Amygdala (tissue), 56 donors: ENCODE measurements at regions not wholly inside any gene's neighbourhood (a gene's known extent, or its start where the extent isn't known, plus 50 kb on each side); places are given as distances from the start of the nearest gene placed in this dataset.

ENCODE experiments used
- DNase-seq, 56 donors: peaks; one replicate each; lab custom pipeline; 2025; lab: John Stamatoyannopoulos, UW

DNA sequence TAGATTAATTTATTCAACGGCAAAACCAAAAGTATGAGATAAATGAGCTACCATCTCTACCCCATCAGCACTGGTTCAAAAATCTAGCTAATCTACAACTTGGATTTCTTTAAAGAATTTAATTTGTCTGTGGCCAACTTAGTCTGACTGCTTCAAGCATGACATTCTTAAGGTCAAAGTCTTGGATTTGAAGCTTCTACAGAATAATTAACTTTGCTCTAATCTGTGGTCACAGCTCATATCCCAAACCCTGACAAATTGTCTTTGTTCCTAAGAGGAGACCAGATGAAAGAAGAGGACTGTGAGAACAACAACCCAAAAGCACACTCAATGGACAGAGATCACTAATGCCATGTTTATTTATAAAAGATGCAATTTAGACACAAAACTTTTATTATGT lies 166.9 kb upstream of the EPHA7 start:
- no peak for DNase-seq

DNA sequence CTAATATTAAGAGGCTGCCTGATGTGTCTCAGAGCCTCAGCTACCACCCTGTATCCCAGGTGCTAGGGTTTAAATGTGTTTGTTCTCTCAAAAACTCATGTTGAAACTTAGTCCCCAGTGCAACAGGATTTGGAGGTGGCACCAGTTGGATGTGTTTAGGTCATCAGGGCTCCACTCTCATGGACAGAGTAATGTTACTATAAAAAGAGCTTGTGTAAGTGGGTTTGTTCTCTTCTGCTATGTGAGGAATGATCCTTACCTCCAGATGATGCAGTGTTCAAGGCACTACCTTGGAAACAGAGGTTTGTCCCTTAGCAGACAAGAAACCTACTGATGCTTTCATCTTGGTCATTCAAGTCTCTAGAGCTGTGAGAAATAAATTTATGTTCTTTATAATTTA lies 164.9 kb upstream of the EPHA7 start:
- DNase-seq = no peak

DNA sequence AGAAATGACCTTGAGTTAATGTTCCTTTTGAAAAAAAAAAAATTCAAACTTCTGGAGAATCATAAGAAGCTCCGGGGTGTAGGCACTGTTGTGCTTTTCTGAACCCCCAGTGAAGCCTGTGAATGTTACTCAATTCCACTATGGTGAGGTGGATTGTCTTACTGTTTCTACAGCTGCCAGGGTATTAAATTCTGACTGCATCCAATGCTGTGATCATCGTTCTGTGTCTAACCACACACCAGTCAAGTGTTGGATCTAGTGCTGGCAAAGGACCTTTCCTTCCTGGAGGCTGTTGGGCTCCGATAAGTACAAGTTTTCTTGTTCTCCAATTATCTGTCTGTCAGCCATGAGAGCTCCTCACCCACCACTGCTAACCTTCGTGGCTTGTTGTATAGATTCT lies 162.0 kb upstream of the EPHA7 start:
- DNase-seq = no peak

GRCh38 chr6:93580446-93580845 lies 161.1 kb upstream of the EPHA7 start:
- DNase-seq = no peak

DNA sequence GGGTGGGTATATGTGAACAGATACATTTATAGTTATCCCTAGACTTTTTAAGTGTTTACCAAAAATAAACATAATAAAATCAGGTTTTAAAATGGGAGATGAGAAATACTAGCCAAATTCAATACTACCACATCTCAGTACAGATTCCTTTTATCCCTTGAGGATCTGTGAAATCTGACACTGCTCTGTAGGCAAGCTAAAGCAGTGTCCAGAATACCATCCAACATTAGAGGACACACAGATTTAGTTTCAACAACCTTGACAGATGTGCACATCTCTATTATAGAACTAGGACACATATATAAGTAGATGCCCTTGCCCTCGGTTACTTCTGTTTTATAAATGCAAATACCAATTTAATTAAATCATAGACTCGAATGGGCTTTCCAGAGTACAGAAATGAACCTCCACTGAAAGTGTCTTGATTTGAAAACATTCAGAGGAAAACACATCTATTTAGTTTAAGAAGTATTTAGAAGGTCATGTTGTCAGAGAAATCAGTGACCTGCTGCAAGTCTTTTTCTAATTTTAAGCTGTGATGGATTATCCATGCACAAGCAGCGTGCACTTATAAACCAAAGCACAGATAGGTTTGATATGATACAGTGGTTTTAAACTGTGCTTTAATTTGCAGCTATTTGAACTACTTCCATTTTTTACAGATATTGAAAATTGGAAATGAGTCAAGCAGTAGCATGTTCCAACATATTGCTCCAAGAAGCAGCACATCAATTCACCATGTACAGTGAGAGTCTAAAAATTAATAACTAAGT lies 156.3 kb upstream of the EPHA7 start:
- no peak for DNase-seq

- no peak for DNase-seq
Observed at GRCh38 chr6:93574299-93574698, 154.9 kb upstream of the EPHA7 start.

DNA sequence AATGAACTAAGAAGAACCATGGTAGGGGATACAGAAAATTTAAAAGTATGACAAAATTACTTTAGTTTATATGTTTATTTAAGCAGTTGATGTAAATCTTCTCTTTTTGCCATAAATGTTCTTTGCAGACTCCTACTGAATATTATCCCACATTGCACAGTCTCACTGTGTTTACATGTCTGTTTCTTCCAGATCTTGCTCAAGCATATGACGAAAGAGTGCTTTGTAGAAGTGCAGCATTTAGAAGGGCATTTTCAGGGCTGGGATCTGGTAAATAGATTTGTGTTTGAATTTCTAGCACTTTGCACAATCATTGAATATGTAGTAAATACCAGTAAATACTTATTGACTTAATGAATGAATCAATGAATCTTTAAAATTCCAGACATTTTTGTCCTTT lies 152.0 kb upstream of the EPHA7 start:
- no peak for DNase-seq

DNA sequence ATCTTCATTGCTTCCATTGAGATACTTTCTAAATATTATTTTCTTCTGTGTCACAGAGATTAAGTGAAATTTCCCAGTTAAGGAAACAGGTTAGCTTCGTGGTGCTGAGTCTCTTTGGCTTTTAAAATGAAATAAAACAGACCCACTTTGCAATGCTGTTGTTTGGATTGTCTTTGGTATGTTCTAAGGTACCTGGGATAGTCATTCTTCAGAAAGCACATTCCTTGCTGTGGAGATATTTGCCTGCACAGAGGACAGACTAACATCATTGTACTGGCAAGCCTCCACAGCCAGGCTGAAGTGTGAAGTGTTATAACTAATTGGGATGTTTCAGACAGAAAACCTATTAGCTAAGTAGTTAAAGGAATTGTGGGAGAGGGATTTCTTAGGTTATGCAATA lies 148.8 kb upstream of the EPHA7 start:
- DNase-seq = no peak

DNA sequence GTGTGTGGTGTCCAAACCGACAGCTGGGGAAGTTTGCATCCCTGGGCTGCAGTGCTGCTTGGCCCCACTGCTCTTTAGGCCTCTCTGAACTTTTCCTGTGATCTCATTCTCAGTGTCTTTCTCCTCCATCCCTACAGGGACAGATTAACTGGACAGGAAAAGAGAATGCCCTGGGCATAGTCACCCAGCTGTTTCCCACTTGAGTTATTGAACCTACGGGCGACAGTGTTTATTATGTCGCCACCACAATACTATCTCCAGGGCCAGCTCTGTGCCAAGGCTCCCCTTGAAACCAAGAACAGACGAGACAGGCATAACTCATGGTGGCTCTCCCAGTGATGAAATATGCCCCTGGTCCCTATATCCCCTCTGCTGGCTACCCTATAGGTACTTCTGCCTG lies 147.8 kb upstream of the EPHA7 start:
- DNase-seq = no peak

DNA sequence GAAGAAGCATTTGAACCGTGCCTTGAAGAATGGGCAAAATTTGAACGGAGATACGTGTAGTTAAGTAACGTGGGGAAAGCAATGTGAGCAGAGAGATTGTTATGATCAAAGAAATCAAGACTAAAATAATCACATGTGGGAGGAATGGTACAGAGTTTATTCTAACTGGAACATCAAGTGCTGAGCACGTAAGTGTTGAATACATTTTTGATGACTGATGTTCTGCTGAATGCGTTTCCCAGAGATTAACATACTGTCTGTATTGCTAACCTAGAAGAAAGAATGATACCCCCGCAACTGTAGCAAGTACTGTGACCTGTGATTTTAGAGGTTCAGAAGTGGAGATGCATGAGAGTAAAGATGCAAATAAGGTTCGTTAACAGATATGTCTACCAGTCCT lies 146.9 kb upstream of the EPHA7 start:
- no peak for DNase-seq

DNA sequence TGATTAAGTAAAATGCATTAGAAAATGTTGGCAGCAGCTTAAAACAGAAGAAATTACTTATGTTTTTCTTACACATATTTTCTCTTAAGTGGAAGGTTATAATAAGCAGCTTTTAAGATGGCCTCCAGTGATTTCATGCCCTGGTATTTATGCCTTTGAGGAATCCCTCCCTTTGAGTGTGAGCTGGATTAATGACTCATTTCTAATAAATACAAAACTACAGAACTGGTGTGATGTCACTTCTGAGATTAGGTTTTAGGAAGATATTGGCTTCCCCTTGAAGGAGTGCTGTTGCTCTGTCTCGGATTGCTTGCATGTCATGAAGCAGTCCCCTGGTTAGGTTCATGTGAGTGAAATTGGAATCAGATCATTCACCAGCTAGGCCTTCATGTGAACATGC lies 143.2 kb upstream of the EPHA7 start:
- DNase-seq = no peak

DNA sequence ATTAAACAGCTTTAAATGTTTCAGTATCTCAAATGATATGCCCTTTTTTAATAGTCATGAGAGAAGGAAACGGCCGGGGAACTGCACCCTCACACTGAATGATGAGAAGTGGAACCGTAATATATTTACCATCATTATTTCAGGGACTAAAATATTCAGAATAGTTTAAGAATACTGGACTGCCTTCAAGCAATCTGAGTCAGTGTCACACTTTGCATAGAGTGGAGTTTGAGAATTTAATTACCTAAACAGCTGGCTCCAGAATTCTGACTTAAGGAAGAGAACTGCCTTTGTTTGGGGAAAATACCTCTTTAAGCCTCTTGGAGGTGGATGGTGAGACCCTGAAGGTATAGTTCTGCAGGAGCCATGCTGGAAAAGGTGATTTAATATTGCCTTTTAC lies 135.9 kb upstream of the EPHA7 start:
- no peak for DNase-seq

DNA sequence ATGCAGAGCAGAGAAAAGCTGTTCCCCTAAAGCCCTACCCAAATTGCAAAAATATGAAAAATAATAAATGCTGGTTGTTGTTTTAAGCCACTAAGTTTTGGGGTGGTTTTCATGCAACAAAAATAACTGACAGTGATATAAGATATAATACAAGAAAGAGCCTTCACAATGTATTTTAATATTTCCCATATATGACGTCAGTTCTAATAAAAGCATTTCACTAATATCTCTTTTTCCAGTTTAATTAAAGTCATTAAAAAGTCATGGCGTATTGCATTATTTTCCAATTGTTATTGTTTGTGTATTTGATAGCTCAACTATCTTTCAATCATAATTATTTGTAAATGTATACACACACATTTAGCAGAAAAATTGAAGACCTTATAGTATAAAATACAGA lies 134.7 kb upstream of the EPHA7 start:
- no peak for DNase-seq

DNA sequence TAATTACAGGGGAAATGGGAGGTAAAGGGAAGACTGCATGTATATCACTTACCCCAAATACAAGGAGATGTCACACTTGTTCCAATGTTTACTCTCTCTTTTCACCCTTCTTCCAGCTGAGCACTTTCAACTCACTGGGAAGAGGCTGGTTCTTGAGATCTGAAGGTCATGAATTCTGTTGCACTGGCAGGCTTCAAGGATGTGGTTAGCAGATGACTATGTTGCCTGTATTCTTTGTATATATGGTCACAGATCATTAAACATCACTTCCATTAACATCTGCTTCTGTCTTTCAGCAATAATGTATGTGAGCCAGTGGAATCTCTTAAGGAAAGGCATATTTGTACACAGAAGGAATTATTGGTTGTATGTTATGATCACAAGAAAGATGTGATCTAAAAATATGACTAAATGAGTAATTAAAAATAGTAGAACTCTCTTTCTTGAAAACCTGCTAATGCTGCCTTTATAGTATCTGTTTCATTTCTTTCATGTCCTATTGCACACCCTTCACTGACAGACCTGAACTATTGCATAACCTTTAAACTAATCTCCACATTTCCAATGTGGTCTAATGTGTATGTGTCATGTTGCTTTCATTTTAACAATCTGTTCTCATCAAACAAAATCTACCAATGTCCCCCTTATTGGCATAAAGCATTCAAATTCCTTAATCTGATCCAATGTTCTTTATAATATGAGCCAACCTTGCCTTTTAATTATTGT lies 131.4 kb upstream of the EPHA7 start:
- DNase-seq = no peak

- DNase-seq = no peak
Observed at GRCh38 chr6:93549868-93550267, 130.5 kb upstream of the EPHA7 start.

DNA sequence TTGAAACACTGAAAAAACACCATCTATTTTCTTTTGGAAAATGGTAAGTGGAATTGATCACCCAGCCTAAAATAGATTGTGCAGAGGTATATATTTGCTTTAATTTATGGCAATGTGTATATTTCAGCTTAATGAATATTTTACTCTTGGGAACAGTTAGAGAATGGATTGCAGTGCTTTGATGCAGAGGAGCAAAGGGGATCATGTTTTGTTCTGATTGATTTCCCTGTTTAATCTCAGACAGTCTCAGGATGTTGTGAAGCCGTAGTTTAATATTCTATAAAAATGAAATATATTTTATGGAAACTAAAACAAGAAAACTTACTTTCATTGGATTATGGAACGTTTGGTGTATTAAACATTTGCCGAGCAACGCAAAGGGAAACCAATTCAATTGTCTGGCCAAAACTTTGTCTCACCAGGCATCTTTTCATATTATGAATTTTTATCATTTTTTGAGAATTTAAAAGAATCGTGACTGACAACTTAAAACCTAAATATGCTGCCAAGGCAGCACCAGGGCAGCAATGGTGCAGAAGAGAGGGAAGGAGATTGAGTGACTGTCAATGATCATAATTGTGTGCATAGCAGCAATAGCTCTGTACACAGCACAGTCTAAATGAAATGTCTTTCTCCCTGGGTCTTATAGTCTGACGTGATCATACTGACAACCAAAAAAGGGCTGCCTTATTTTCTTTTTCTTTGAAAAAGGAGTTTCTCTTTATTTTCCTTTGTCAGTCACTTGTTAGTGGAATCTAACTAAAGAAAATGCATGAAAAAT lies 105.5 kb upstream of the EPHA7 start:
- no peak for DNase-seq

- DNase-seq = no peak
Observed at GRCh38 chr6:93523365-93523764, 104.0 kb upstream of the EPHA7 start.

GRCh38 chr6:93516441-93516840 lies 97.1 kb upstream of the EPHA7 start:
- DNase-seq = no peak

DNA sequence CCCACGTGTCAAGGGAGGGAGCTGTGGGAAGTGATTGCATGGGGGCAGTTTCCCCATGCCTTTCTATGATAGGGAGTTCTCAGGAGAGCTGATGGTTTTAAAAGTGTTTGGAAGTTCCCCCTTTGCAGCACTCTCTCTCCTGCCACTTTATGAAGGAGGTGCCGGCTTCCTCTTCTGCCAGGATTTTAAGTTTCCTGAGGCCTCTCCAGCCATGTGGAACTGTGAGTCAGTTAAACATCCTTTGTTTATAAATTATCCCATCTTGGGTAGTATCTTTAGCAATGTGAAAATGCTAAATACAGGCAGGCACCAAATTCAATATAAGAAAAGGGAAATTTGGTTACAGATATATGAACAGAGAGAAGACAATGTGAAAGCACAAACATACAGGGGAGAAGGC lies 96.4 kb upstream of the EPHA7 start:
- no peak for DNase-seq

- DNase-seq = no peak
Observed at GRCh38 chr6:93498713-93499112, 79.4 kb upstream of the EPHA7 start.

GRCh38 chr6:93496548-93496947 lies 77.2 kb upstream of the EPHA7 start:
- no peak for DNase-seq

- DNase-seq = no peak
Observed at GRCh38 chr6:93494057-93494456, 74.7 kb upstream of the EPHA7 start.
